ENCODE measurements at regions not wholly inside any gene's neighbourhood (a gene's known extent, or its start where the extent isn't known, plus 50 kb on each side); places are given as distances from the start of the nearest gene placed in this dataset.

DNA sequence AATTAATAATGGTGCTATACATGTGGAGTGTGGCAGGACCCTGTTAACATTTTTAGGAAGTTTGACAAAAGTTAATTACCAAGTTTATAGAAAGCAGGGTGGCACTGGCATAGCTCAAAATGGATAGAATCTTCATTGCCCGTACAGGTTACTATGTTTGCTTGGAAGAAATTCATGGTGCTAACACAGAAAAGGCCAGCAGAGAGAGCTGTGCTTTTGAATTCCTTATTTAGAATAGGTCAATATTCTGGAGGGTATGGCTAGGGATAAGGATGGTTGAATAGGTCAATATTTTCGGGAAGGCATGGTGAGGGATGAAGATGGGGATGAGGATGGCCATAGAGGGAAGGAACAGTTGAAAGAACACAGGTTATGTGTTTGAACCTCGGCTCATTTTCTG lies 345.1 kb downstream of the LMO4 start:
- no peaks in the 10 kb centered on the region for H3K4me1 Mint-ChIP-seq
- no peak for DNase-seq

DNA sequence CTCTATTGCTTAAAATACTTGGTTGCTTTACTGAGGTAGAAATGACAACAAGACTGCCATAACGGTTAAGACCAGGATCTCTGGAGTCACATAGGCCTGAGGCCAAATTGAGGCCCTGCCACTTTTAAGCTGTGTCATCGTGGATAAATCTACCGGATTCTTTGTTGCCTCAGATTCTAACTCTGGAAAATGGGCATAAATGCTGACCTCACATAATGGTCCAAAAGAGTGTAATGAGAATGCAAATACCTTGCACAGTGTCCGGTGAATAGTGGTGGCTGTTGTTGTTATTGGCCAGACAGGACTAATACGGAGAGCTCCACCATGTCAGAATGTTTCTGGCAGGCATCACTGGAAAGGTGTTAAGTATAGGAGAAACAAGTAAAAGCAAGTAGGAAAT lies 346.1 kb downstream of the LMO4 start:
- Mint-ChIP-seq H3K4me1 (no peaks in the 10 kb centered on the region), H3K4me3 (no peak overlapping the region), H3K9me3 (no peaks in the 10 kb centered on the region), H3K27me3 (no peaks in the 10 kb centered on the region), H3K36me3 (no peaks in the 10 kb centered on the region), H3K27ac (no peak overlapping the region)
- DNase-seq, result no peak

More for the DNA sequence above, 345.1 kb downstream of the LMO4 start:
- H3K36me3 Mint-ChIP-seq, result no peaks in the 10 kb centered on the region
- no peak overlapping the region for H3K27ac Mint-ChIP-seq
- no peaks in the 10 kb centered on the region for H3K27me3 Mint-ChIP-seq
- H3K4me3 Mint-ChIP-seq, result no peak overlapping the region
- H3K9me3 Mint-ChIP-seq, result peaks cover under 1% of the 10 kb centered on the region

DNA sequence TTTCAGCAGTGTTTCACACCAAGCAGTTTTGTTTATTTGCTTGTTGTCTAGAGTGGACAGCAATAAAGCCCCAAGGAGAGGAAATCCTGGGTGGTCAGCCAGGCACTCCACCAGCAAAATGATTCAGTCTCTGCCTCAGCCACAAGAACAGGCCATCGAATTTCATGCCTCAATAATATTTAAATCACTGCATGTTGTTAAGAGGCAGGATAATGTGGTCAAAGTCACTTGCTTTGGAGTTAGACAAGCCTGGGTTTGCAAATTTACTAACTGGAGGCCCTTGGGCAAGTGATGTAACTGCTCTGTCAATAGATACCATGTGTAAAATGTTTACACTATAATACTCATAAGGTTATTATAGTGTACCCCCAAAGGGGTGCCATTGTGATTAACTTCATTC lies 349.6 kb downstream of the LMO4 start:
- Mint-ChIP-seq H3K27me3 (peaks cover 3% of the 10 kb centered on the region), H3K4me3 (no peak overlapping the region), H3K27ac (no peak overlapping the region), H3K9me3 (no peaks in the 10 kb centered on the region), H3K36me3 (no peaks in the 10 kb centered on the region), H3K4me1 (no peaks in the 10 kb centered on the region)
- DNase-seq, result no peak

DNA sequence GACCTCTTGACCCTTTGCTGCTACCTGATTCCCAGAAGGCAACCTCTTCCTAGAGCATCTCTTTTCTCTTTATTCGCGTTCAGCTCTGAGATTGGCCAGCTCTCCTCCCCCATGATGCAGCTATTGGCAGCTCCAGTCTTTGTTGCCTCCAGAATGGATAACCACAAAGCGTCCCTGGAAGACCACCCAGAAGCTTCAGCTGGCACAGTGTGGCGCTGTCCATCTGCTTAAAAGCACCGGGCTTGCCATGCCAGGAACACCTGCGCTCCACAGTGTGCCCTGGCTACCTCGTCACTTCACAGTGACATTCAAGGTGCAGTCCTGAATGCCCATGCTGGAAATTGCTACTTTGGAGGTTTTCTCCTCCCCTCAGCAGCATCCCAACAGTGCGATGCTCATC lies 353.9 kb downstream of the LMO4 start:
- H3K36me3 Mint-ChIP-seq, result no peaks in the 10 kb centered on the region
- no peaks in the 10 kb centered on the region for H3K4me1 Mint-ChIP-seq
- no peak overlapping the region for H3K27ac Mint-ChIP-seq
- no peak for DNase-seq
- peaks cover 7% of the 10 kb centered on the region for H3K27me3 Mint-ChIP-seq
- no peaks in the 10 kb centered on the region for H3K9me3 Mint-ChIP-seq
- H3K4me3 Mint-ChIP-seq, result no peak overlapping the region

DNA sequence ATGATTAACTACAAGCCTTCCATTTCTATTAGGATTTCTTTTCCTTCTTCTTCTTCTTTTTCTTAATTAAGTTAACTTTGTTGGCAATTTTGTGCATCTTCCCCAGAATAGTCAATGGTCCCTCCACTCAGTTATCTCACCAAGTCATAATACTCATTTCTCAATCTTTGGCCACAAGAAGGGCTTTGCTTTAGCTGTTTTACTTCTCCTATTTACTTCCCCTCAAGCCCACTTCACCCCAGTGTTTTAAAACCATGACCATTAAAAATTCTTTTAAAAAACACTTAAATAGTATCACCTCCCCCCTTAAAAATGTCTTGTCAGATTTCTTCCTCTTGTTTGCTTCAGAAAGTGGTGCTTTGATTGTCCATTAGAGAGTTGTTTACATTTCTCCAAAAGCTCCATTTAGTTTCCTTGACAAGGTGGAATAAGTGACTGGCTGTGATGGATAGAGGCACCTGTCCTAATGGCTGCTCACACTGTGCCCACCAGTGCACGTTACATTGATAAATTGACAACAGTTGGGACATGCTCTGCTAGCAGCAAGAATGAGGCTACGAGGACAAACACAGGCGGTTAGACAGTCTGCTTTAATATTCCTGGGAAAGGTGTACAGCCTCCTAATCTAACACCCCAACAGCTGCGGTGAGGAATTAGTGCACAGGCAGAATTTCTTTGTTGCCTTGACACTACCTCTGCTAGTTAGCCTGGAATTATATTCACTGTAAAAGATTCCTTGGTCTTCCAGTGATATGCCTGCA lies 354.7 kb downstream of the LMO4 start:
- DNase-seq, result no peak
- H3K27ac Mint-ChIP-seq, result no peak overlapping the region
- no peaks in the 10 kb centered on the region for H3K36me3 Mint-ChIP-seq
- H3K9me3 Mint-ChIP-seq, result no peaks in the 10 kb centered on the region
- peaks cover 7% of the 10 kb centered on the region for H3K27me3 Mint-ChIP-seq
- no peak overlapping the region for H3K4me3 Mint-ChIP-seq
- H3K4me1 Mint-ChIP-seq, result no peaks in the 10 kb centered on the region

DNA sequence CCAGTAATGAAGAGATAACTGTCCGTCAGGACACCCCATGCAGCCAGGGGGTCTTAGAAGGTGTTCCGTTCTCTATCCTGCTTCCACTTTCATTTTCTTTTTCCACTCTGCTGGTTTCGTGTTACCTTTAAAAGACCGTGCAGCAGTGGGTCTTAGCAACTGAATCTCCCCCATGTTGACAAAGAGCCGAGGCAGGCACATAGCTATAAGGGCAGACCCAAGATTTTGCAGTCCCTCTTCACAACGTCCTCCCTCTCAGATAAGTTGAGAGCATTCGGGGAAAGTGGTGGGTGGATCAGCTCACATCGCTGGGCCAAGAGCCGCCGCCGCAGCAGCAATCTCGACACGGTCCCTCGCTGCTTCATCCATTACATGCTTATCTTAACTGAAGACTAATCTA lies 355.5 kb downstream of the LMO4 start:
- Mint-ChIP-seq H3K27me3 (peaks cover 7% of the 10 kb centered on the region), H3K36me3 (no peaks in the 10 kb centered on the region), H3K4me1 (no peaks in the 10 kb centered on the region), H3K27ac (no peak overlapping the region), H3K9me3 (no peaks in the 10 kb centered on the region), H3K4me3 (peak overlapping the region; percentile 30)
- DNase-seq, result no peak

DNA sequence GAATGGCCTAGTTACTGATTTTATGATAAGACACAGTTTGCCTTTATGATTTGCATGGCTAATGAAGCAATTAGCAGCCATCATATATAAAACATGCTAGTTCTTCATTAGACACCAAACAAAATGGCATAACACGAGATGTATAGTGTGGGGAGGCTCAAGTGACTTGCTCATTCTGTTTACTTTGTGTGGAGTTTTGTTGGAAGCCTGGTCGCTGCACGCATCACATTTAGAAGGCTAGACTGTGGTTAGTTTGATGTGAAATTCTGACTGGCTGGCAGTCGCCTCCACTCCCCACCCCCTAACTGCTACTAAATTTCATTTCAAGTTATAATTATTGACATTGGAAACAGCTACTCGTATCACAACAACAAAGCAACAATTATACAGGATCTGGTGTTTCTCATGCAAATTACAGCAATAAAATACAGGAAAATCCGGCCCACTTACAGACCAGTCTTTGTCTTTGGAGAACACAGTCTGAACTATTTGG lies 356.1 kb downstream of the LMO4 start:
- Mint-ChIP-seq H3K4me1 (no peaks in the 10 kb centered on the region), H3K36me3 (no peaks in the 10 kb centered on the region), H3K27me3 (peaks cover 7% of the 10 kb centered on the region), H3K9me3 (no peaks in the 10 kb centered on the region), H3K27ac (no peak overlapping the region), H3K4me3 (no peak overlapping the region)
- no peak for DNase-seq

DNA sequence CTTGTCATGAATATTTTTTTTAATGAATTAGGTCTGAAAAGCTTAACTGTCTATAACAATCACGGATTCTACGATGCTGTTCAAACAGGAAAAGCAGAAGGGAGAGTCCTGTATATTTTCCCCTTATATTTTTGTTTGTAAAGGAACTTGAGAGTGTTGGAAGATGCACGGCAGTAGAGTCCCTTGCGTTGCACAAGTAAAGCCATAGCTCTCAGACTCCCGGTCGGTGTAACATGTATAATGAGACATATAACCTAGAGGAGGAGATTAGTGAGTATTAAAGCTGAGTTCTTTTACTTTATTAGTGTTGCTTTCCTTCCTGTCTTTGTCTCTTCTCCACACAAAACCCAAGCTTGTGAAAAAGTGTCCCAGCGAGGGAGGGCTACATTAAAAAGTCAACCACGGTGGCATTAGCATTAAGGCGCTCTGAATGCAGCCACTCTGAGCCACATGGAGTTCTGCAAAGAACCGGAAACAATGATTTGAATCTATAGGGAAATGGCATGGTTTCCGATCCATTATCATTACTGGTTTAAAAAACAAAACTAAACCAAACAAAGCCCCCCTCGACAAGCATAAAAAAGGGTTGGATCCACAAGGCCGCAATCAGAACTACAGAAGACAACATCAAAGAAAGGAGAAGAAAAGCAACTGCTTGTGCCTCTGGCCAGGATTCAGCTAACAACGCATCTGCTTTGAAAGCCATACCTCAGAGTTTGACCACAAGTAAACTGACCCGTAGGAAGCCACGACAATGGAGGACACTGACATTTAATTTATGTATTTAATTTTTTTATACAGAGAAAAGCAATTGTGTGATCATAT lies 356.8 kb downstream of the LMO4 start:
- DNase-seq, result no peak
- no peaks in the 10 kb centered on the region for H3K36me3 Mint-ChIP-seq

DNA sequence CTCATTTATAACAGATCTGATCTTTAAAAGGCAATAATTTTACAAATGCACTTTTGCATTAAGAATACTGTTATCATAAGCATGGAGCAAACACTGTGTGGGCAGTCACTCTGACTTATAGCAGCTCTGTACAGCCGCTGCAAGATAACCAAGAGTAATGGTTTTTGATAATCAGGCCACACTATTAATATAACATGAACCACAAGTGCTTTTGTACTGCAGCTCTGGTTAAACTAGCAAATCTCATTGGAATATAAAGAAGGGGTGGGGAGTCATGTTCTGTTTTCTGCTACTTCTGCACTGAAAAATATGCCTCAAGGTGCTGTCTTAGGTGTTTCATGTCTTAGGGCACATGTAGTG lies 357.4 kb downstream of the LMO4 start:
- H3K4me3 Mint-ChIP-seq, result no peak overlapping the region
- H3K27ac Mint-ChIP-seq, result no peak overlapping the region
- no peaks in the 10 kb centered on the region for H3K36me3 Mint-ChIP-seq
- DNase-seq, result no peak
- no peaks in the 10 kb centered on the region for H3K9me3 Mint-ChIP-seq
- peaks cover 7% of the 10 kb centered on the region for H3K27me3 Mint-ChIP-seq
- no peaks in the 10 kb centered on the region for H3K4me1 Mint-ChIP-seq

More for the DNA sequence above, 356.8 kb downstream of the LMO4 start:
- Mint-ChIP-seq H3K4me1 (no peaks in the 10 kb centered on the region), H3K27me3 (peaks cover 7% of the 10 kb centered on the region), H3K27ac (no peak overlapping the region), H3K4me3 (no peak overlapping the region), H3K9me3 (no peaks in the 10 kb centered on the region)

DNA sequence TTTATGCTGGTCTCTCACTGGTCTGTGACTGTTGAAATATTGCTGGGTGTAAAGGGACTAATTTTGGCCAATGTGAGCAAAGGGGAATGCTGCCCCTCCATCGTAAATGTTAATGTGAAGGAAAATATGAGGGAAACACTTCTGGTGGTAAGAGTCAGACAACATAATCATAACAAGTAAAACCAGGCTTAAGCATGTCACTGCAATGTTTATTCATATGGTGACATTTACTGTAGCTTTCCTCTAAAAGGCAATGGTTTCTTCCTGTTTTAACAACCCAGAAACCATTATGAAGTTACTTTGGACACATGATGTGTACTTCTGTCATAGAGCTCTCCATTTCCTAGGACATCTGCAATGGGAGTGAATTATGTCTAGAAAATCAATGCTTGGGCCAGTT lies 358.0 kb downstream of the LMO4 start:
- Mint-ChIP-seq H3K27me3 (peaks cover 7% of the 10 kb centered on the region), H3K4me1 (no peaks in the 10 kb centered on the region), H3K4me3 (no peak overlapping the region), H3K9me3 (no peaks in the 10 kb centered on the region), H3K36me3 (no peaks in the 10 kb centered on the region), H3K27ac (no peak overlapping the region)
- DNase-seq, result no peak

DNA sequence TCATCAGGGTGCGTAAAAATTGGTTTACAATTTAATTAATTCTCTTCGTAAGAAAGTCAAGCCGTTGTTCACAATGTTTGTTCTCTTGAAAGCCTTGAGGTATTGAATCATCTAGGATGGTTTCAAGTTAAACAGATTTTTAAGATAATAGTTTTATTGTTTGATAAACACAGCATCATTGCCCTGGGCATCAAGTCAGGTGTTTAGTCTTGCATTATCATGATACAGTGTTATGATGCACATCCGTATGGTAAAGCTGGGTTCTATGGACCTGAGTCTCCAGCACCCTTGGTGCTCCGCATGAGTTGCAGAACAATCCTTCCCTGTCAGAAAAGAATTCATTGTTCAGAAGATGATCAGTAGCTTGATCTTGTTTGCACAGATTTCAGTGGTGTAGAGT lies 359.5 kb downstream of the LMO4 start:
- Mint-ChIP-seq H3K27me3 (peaks cover 4% of the 10 kb centered on the region), H3K9me3 (no peaks in the 10 kb centered on the region), H3K27ac (no peak overlapping the region), H3K4me3 (no peak overlapping the region), H3K4me1 (no peaks in the 10 kb centered on the region), H3K36me3 (no peaks in the 10 kb centered on the region)
- no peak for DNase-seq

DNA sequence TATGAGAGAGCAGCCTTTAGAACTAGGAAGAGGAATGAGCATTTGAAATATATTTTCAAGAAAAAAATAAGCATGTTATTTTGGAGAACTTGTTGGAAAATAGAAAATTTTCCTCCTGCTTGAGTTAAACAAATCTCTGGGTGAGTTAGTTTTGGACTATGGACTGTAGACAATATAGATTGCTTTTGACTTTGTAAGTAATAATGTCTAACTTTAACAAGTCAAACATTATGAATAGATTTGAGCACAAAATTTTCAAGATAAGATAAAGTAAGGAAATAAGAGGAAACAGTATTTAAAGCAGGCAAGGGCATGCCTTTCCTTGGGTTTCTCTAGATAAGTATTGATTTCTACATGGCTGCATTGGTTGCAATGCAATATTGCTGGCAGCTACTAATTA lies 360.8 kb downstream of the LMO4 start:
- Mint-ChIP-seq H3K36me3 (no peaks in the 10 kb centered on the region), H3K9me3 (no peaks in the 10 kb centered on the region), H3K27me3 (peaks cover 4% of the 10 kb centered on the region), H3K4me1 (no peaks in the 10 kb centered on the region), H3K27ac (no peak overlapping the region), H3K4me3 (no peak overlapping the region)
- no peak for DNase-seq

DNA sequence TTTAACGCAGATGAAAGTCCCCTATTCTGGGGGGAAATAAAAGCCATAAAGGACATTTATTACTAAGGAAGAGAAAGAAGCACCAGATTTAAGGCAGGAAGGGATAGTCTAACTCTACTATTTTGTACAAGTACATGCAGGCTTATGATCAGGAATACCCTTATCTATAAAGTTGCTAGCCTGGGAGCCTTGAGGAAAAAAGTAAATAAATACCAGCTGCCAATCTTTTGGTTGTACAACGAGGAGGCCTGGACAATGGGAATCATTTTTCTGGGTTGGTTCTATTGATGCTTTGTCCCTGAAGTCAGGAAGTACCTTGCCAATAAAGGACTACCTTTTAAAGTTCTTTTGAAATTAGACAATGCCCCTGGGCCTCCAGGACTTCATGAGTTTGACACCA lies 367.8 kb downstream of the LMO4 start:
- Mint-ChIP-seq H3K4me3 (no peak overlapping the region), H3K36me3 (no peaks in the 10 kb centered on the region), H3K4me1 (no peaks in the 10 kb centered on the region), H3K9me3 (peaks cover 3% of the 10 kb centered on the region), H3K27ac (no peak overlapping the region), H3K27me3 (no peaks in the 10 kb centered on the region)
- DNase-seq, result no peak

DNA sequence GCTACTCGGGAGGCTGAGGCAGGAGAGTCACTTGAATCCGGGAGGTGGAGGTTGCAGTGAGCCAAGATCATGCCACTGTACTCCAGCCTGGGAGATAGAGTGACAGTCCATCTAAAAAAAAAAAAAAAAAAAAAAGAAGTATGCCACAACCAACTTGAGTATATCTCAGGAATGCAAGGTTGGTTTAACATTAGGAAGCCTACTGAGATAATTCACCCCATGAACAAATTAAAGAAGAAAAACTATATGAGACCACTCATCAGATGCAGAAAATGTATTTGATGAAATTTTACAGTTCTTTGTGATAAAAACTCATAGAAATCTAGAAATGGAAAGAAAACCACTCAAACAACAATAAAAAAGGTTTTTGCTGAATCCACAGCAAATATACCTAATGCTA lies 373.8 kb downstream of the LMO4 start:
- Mint-ChIP-seq H3K9me3 (peaks cover 9% of the 10 kb centered on the region), H3K27ac (no peak overlapping the region), H3K36me3 (no peaks in the 10 kb centered on the region), H3K4me1 (no peaks in the 10 kb centered on the region), H3K27me3 (no peaks in the 10 kb centered on the region), H3K4me3 (no peak overlapping the region)
- no peak for DNase-seq

DNA sequence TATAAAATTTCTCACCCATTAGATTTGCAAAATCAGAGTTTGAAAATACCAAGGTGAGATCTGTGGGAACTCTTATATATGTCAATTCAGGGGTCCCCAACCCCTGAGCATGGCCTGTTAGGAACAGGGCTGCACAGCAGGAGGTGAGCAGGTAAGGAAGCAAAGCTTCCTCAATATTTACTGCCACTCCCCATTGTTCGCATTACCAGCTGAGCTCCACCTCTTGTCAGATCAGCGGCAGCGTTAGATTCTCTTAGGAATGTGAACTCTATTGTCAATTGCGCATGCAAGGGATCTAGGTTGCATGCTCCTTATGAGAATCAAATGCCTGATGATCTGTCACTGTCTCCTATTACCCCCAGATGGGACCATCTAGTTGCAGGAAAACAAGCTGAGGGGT lies 376.6 kb downstream of the LMO4 start:
- Mint-ChIP-seq H3K4me1 (no peaks in the 10 kb centered on the region), H3K9me3 (peaks cover 9% of the 10 kb centered on the region), H3K36me3 (no peaks in the 10 kb centered on the region), H3K27ac (no peak overlapping the region), H3K27me3 (no peaks in the 10 kb centered on the region), H3K4me3 (no peak overlapping the region)
- no peak for DNase-seq

DNA sequence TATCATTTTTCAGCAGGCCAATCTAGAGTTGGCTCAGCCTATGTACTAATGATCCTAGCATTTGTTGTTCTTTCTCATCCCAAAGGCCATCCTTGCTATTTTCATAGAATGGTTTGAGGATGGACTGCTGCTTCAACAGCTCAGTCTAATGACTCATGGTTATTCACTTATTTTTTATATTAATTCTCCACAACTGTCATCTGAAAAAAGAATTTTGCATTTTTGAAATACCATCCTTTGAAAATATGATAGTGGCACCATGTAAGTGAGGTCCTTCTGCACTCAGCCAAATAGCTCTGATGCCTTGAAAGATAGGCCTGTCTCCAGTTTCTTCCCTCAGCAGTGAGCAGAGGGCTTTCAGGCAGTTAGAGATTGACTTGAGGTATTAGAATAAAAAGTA lies 377.5 kb downstream of the LMO4 start:
- Mint-ChIP-seq H3K4me1 (no peaks in the 10 kb centered on the region), H3K9me3 (peaks cover 6% of the 10 kb centered on the region), H3K27me3 (no peaks in the 10 kb centered on the region), H3K36me3 (no peaks in the 10 kb centered on the region), H3K4me3 (no peak overlapping the region), H3K27ac (no peak overlapping the region)
- DNase-seq, result no peak
